ENCODE measurements at regions not wholly inside any gene's neighbourhood (a gene's known extent, or its start where the extent isn't known, plus 50 kb on each side); places are given as distances from the start of the nearest gene placed in this dataset.

DNA sequence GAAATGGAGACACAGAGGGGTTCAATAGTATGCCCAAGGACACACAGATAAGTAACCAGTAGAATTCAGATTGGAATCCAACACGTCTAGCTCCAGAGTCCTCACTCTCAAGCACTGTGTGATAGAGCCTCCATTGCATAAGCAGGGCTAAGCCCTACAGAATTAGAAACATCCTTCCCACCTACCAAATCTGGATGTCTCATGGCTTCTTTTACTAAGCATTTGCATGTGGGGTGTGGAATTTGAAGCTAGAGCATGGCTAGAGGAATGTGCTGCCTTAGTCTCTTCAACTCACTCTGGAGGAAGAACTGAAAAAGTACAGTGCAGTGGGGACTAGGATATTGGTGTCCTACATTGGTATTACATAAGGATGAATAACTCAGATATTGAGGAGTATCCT, 119.4 kb downstream of the MFAP3L start:
- TF ChIP-seq SIN3A (IDR thresholded peaks at IDR 0.05; ENCODE audit: borderline replicate concordance, insufficient read depth, low read depth, low read length) (no peak), POLR2AphosphoS5 (IDR thresholded peaks at IDR 0.05; ENCODE audit: low read depth, low read length) (no peak)
- TF ChIP-seq, protein P1, sequence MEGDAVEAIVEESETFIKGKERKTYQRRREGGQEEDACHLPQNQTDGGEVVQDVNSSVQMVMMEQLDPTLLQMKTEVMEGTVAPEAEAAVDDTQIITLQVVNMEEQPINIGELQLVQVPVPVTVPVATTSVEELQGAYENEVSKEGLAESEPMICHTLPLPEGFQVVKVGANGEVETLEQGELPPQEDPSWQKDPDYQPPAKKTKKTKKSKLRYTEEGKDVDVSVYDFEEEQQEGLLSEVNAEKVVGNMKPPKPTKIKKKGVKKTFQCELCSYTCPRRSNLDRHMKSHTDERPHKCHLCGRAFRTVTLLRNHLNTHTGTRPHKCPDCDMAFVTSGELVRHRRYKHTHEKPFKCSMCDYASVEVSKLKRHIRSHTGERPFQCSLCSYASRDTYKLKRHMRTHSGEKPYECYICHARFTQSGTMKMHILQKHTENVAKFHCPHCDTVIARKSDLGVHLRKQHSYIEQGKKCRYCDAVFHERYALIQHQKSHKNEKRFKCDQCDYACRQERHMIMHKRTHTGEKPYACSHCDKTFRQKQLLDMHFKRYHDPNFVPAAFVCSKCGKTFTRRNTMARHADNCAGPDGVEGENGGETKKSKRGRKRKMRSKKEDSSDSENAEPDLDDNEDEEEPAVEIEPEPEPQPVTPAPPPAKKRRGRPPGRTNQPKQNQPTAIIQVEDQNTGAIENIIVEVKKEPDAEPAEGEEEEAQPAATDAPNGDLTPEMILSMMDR (IDR thresholded peaks at IDR 0.05) = no peak

All from Panc1 (cell line).